ENCODE measurements at regions not wholly inside any gene's neighbourhood (a gene's known extent, or its start where the extent isn't known, plus 50 kb on each side); places are given as distances from the start of the nearest gene placed in this dataset.
"Not testable (repeated sequence)": the region's sequence is repeated elsewhere in the genome, so short reads cannot be mapped to it uniquely, and the experiment has no call there.

DNA sequence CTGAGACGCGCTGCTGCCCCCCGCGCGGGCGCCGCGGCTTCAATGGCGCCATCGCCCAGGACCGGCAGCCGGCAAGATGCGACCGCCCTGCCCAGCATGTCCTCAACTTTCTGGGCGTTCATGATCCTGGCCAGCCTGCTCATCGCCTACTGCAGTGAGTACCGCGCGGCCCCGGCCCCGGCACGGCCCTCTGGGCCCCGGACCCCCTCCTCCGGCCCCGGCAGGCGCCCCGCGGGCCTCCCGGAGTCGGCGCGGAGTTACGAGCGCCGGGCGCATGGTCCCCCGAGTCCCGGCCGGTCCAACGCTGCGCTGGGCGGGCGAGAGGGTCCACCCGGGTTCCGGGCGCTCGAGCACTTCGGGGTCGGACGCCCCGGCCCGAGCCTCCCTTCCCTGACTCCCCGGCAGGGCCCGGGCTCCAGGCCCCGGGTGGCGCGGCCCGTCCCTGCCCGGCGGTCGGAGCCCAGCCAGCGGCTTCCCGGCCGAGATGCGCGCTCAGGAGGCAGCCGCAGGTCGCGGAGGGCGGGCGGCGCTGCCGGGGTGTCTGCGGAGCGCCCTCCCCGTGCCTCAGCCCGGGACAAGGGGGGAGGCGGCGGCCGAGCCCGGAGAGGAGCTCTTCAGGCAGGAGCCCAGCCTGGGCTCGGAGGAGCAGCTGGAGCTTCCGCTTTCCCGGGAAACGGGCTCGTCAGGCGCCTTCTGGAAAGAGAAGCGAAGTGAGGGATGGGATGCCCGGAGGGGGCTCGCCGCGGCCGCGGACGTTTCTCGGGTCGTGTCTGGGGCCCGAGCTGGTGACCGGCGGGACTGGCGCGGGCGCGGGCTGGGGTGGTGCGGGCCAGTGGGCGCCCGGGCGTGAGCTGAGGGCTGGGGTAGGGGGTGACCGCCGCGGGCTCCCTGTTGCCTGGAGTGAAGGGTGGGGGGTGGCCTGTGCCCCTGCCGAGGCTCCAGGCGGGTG lies 1337.8 kb downstream of the BRD1 start:
- no peak for DNase-seq

DNA sequence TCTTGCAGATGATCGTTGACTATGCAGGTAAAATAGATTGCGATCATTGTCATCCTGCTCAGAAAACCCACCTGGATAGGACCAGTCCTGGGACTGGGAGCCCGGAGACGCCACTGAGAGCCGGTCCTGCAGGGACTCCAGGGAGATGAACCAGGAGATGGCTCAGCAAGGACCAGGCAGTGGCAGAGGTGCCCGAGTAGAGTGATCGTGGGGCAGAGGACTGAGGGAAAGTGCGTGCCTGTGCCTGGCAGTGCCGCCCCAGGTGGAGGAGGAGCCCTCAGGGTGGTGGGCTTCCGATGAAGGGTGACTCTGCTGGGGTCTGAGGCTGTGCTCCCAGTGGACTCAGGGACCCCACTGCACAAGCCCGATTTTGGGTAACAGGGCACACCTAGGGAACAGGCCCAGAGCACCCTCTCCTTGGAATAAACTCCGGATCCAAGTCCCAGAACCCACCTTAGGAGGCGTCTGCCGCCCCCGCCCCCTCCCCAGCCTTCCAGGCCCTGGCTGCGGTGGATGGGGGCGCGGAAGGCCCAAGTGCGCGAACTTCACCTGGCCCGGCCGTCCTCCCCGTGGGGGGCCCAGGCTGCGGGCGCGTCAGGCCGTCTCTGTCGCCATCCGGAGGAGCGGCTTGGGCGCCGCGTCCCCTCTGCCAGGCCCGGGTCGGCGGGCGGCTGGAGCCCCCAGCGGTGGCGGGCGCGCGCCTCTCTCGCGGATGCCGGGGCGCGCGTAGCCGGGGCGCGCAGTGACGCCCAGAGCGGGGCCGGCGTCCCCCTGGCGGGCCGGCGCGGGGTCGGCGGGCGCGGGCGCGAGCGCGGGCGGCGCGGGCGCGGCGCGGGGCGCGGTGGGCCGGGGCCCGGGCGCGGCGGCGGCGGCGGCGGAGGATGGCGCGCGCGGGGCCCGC lies 1338.8 kb downstream of the BRD1 start:
- DNase-seq, result no peak

- DNase-seq, result no peak
Observed at GRCh38 chr22:48488149-48488551, 1339.5 kb downstream of the BRD1 start.

DNA sequence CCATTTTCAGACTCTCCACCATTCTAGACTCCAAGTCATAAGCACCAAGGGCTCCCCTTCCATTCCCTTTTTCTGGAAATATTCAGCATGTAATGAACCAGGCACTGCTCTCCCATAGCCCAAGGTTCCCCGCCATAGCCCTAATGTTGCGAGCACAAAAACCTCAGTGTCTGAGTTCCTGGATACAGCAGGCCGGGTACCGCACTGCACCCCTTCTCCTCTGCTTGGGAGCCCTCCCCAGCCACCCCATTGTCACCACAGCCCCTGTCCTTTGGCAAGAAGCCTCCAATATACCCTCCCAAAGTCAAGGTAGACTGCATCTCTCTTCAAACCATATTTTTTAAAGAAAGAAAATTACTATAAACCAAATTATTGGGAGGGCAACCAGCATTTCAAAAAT lies 1341.1 kb downstream of the BRD1 start:
- DNase-seq, result no peak

DNA sequence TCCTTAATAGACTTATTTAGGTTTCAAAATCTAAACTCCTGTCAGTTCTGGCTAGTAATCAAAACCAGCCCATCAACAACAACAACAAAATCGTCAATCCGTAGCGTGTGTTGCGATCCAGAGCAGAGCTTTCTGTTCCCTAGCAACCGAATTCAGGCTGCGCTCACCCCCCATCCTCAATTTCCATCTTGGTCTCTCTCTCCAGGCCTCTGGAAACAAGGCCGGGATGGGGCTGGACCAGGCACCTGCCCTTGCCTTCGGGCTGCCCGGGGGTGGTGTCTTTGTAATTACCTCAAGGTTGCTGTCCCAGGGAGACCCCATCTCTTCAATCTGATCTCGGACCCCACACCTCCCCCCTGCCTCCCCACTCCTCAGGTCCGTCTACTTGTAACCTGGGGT lies 1341.5 kb downstream of the BRD1 start:
- DNase-seq, result no peak

DNA sequence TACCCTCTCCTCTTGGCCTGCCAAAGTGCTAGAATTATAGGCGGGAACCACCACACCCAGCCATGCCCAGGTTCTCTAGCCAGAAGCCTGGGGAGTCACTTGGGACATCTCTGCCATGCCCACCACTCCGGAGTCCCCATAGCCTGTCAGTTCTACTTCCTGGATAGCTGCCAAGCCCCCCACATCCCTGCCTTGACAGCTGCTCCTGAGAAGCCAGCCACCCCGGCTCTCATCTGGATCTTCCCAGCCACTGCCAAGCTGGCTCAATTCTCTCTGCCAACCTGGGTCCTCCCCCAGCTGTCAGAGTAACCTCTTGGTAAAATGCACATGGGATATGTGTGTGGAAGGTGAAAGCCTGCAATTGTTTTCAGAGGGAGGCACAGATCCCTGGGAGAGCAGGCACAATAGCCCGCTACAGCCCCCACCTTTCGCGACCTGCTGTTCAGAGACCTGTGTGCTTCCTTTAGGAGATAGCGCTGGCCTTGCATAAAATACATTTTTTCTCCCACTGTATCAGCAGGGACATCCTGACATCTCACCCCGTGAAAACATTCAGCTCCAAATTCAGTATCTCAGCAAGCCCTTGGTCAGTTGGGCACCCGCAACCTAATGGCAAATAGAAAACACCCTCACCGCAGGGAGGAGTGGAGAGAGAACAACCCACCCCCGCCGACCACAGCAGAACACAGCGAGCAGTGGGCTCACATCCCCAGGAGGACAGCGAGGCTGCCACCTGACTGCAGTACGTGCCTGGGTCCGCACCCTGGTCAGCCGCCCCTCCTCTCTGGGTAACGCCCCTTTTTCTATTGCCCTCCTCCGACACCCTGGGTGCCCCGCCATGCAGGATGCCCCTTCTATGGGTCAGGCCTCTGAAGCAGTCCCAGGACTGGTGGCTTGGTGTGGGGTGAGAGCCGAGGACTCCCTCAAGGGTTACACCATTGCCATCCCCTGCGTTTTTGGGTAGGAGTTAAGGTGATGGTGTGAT lies 1342.2 kb downstream of the BRD1 start:
- no peak for DNase-seq

DNA sequence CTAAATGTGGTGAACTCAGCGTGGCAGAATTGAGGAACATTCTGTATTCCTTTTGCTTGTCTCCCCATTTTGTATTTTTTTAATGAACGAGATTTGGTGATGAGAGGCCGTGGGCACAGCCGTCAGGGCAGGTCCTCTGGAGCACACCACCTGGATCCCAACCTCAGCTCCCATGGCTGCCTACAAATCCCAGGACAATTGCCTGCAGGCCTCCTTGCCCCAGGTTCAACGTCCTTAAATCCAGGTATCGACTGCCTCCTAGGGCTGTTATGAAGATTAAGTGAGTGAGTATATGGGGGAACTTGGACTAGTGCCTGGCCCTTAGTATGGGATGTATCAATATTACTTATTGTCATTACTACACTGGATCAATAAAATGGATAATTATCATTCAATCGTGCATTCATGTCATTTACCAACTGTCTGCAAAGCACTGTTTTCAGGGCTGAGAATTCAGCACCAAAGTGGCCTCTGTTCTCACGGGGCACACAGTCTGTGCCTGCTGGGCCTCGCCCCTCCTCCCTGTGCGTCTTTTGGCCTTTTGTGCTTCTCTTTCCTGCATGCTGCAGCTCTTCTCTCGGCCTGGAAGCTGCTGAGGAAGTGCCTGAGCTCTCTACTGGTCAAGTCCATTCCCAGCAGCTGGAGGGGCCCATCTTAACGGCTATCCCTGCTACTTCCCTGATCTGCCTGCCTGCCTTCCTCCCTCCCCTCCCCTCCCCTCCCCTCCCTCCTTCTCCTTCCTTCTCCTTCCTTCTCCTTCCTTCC lies 1343.7 kb downstream of the BRD1 start:
- no peak for DNase-seq

GRCh38 chr22:48482771-48483170 lies 1344.9 kb downstream of the BRD1 start:
- DNase-seq, result no peak

- not testable (repeated sequence) for DNase-seq
Observed at GRCh38 chr22:48482198-48482597, 1345.5 kb downstream of the BRD1 start.

GRCh38 chr22:48481748-48482147 lies 1345.9 kb downstream of the BRD1 start:
- DNase-seq, result no peak

DNA sequence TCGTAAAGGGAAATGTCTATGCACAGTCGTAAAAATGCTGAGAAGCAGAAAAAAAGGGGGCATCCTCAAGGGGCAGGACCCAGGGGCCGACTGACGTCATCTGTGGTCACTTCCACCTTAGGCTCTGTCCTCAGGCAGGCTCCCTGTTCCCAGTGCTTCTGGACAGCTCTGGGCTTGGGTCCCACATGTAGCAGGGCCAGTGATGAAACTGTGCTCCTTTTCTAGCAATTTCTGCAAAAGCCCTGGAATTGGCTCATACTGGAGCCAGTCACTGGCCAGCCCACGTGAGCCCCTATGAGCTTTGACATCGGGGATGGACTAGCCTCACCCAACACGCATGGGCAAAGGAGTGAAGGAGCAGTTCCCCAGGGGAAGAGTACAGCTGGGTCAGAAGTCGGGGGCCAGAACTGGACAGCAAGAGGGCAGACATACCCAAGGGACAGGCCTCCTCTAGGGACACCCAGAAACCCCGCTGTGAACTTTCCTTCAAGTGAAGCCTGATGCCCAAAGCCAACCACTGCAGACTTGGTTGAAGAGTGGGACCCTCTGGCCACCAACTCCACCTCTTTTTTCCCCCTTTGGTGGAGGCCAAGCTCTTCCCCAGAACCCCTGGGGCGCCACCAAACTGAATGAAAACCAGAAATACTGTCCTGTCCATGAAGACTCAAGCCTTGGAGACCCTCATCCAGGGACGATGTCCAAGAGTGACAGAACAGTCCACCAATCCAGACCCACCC lies 1349.0 kb downstream of the BRD1 start:
- no peak for DNase-seq

- no peak for DNase-seq
Observed at GRCh38 chr22:48478124-48478523, 1349.5 kb downstream of the BRD1 start.

DNA sequence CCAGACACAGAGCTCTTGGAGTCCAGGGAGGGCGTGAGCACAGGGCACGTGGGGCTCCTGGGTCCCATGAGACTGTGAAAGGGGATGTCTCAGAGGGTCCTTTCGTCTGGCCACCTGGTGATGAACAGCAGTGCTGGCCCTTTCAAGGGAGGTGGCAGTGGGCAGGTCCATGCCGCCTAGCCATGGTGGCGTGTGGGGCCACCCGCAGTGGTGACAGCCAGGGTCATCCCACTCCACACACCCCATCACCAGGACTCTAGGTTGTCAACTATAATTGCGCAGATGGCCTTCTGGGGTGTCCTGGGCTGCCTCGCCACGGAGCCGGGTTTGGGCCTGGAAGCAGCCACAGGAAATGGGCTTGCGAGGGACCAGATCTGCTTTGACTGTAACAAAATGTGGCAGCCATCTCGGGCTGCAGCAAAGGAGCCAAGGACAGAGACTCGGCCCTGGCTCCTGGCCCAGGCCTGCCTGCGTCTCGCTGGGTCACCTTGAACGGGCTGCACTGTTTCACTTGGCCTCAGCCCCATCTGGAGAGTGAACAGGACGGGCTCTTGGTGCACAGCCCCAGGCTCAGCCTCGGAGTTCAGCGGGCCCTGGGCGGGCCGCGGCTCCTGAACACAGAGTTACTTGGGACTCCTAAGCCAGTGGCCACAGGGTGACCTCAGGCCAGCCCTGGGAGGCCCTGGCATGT lies 1350.5 kb downstream of the BRD1 start:
- no peak for DNase-seq

DNA sequence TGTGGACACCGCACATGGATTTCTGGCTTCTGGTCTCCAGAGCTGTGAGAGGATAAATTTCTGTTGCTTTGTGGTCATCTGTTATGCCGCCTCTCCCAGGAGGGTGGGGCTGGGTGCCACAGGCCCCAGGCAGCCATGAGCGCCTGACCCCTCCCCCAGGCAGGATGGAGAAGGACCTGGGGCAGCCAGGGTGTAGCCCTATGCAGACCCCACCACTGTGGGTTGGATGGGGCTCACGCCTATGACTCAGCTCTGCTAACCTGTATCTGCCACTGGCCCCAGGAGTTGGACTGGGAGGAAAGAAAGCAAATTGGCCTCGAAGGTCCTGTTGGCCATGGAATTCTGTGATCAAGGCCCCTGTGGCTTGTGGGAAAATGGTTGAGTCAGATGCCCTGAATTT lies 1351.1 kb downstream of the BRD1 start:
- no peak for DNase-seq

DNA sequence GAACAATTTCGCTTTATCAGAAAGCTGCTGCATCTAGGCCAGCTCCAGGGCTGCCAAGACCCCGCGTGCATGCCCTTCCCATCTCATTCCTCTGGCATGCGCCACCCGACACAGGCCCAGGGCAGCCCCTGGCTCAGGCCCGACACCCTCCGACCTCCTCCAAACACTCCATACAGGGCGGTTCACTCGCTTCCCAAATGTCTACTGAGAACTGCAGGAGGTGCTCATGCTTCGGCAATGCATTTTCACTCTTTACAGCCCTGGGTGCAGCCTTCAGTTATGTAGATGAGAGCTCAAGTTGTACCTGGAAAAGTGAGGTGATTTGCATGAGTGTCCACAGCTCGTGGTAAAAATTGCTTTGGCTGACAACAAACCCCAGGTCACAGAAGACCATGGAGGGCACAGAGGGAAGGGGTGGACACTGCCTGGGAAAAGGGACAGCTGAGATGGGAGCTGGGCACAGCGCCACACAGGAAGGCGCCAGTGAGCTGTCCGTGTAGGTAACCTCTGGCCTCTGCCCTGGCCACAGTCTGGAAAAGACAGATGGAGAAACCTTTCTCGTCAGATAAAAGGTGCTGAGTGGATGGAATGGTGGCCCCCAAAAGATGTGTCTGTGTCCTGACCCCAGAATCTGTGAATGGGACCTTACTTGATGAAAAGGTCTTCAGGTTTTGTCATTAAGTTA lies 1351.9 kb downstream of the BRD1 start:
- no peak for DNase-seq

DNA sequence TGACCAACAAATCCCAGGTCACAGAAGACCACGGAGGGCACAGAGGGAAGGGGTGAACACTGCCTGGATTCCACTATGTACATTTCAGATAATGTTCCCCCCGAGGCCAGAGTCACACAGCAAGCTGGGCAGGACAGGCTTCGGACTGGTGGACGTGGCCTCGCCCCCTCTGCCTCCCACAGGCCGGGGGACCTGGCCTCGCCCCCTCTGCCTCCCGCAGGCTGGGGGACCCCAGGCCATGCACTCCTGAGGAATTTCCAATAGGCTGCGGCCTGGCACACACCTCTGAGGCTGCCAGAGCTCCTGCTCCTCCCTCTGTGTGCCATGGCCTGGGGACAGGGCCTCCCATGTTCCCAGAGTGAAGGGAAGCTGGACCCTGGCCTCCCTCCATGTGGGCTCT lies 1352.8 kb downstream of the BRD1 start:
- no peak for DNase-seq

- no peak for DNase-seq
Observed at GRCh38 chr22:48473202-48473601, 1354.5 kb downstream of the BRD1 start.

DNA sequence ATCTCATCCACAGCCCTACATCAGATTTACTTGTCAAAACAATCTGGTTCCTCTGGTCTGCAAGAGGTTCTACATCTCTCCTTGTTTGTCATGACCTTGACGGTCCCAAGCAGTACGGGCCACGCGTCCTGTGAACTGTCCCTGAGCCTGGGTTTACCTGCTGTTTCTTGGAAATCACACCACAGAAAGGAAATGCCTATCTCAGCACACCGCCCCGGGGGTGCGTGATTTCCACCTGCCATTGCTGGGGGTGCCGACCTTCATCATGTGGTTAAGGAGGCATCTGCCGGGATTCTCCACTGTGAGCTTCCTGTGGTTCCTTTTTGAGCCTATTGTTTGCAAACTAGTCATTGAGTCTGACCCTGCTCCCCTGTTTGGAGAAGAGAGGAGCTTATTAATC lies 1363.4 kb downstream of the BRD1 start:
- no peak for DNase-seq

Data from hematopoietic multipotent progenitor cell treated with erythropoietin and hydrocortisone succinate and interleukin-3 and kit ligand, for 6 days (in vitro differentiated cells).